Retinal pigment epithelial cell (primary cell): ENCODE measurements at regions not wholly inside any gene's neighbourhood (a gene's known extent, or its start where the extent isn't known, plus 50 kb on each side); places are given as distances from the start of the nearest gene placed in this dataset.
"Not testable (repeated sequence)": the region's sequence is repeated elsewhere in the genome, so short reads cannot be mapped to it uniquely, and the experiment has no call there.

ENCODE experiments used
- DNase-seq: peaks from one replicate; pipeline ENCODE4 v3.0.0-alpha.2; 2010; ENCODE audit warnings: low read depth
- H3K4me3 ChIP-seq: 2 replicates; pipeline ENCODE4 v1.5.1; 2011; ENCODE audit warnings: mild to moderate bottlenecking, low read length, control low read depth, moderate library complexity
- CTCF ChIP-seq: conservative IDR thresholded peaks from 2 replicates; pipeline ENCODE4 v1.5.1; 2011; ENCODE audit warnings: low read depth, low read length, control low read depth, inconsistent platforms

GRCh38 chr15:96466389-96466947 lies 136.0 kb downstream of the NR2F2 start:
- no peak for DNase-seq
- no peak overlapping the region for H3K4me3 ChIP-seq
- no peak for TF ChIP-seq CTCF

GRCh38 chr15:96468036-96468435 lies 137.5 kb downstream of the NR2F2 start:
- DNase-seq: no peak
- TF ChIP-seq CTCF: no peak
- no peak overlapping the region for H3K4me3 ChIP-seq

GRCh38 chr15:96470681-96471310 lies 140.3 kb downstream of the NR2F2 start:
- H3K4me3 ChIP-seq: no peak overlapping the region
- TF ChIP-seq CTCF: no peak
- DNase-seq: no peak

GRCh38 chr15:96472681-96473080 lies 142.2 kb downstream of the NR2F2 start:
- DNase-seq: no peak
- no peak for TF ChIP-seq CTCF
- H3K4me3 ChIP-seq: no peak overlapping the region

- DNase-seq: no peak
- H3K4me3 ChIP-seq: no peak overlapping the region
- no peak for TF ChIP-seq CTCF
These were observed 143.1 kb downstream of the NR2F2 start for GRCh38 chr15:96473556-96473955.

GRCh38 chr15:96474231-96474664 lies 143.7 kb downstream of the NR2F2 start:
- no peak for DNase-seq
- TF ChIP-seq CTCF: no peak
- no peak overlapping the region for H3K4me3 ChIP-seq

- TF ChIP-seq CTCF: no peak
- DNase-seq: no peak
- no peak overlapping the region for H3K4me3 ChIP-seq
These were observed 146.7 kb downstream of the NR2F2 start for GRCh38 chr15:96477227-96477626.

- not testable (repeated sequence) for DNase-seq, H3K4me3 ChIP-seq
These were observed 153.9 kb downstream of the NR2F2 start for GRCh38 chr15:96484412-96484811.
